Stimulated activated CD4-positive, alpha-beta T cell treated with anti-CD3 and anti-CD28 coated beads, Interleukin-12 subunit alpha, Interleukin-12 subunit beta, amount 100 ng/mL, for 24 hours (primary cell): ENCODE measurements at regions not wholly inside any gene's neighbourhood (a gene's known extent, or its start where the extent isn't known, plus 50 kb on each side); places are given as distances from the start of the nearest gene placed in this dataset.
"Not testable (repeated sequence)": the region's sequence is repeated elsewhere in the genome, so short reads cannot be mapped to it uniquely, and the experiment has no call there.

Experiments used
- DNase-seq, 2 experiments: peaks; one replicate each; pipeline ENCODE4 v3.0.0-alpha.2; 2020; ENCODE audit warnings: low read depth in 2 of 2

- no peak for DNase-seq
Observed at GRCh38 chr2:125615438-125615837, 1040.5 kb upstream of the GYPC start.

GRCh38 chr2:125630377-125630776 lies 1025.6 kb upstream of the GYPC start:
- no peak for DNase-seq

- DNase-seq, result no peak
Observed at GRCh38 chr2:125634662-125635061, 1021.3 kb upstream of the GYPC start.

- DNase-seq, result no peak
Observed at GRCh38 chr2:125638345-125638744, 1017.6 kb upstream of the GYPC start.

- no peak for DNase-seq
Observed at GRCh38 chr2:125642032-125642431, 1013.9 kb upstream of the GYPC start.

- no peak for DNase-seq
Observed at GRCh38 chr2:125643128-125643527, 1012.8 kb upstream of the GYPC start.

GRCh38 chr2:125643585-125643984 lies 1012.4 kb upstream of the GYPC start:
- DNase-seq, result no peak

- no peak for DNase-seq
Observed at GRCh38 chr2:125644257-125644656, 1011.7 kb upstream of the GYPC start.

- DNase-seq, result no peak
Observed at GRCh38 chr2:125652280-125652679, 1003.7 kb upstream of the GYPC start.

- DNase-seq, result no peak
Observed at GRCh38 chr2:125654226-125654625, 1001.7 kb upstream of the GYPC start.

- no peak for DNase-seq
Observed at GRCh38 chr2:125656190-125656589, 999.8 kb upstream of the GYPC start.

- DNase-seq, result no peak
Observed at GRCh38 chr2:125658583-125658982, 997.4 kb upstream of the GYPC start.

GRCh38 chr2:125660369-125660768 lies 995.6 kb upstream of the GYPC start:
- not testable (repeated sequence) for DNase-seq

GRCh38 chr2:125667630-125668029 lies 988.3 kb upstream of the GYPC start:
- DNase-seq, result no peak

- DNase-seq, result no peak
Observed at GRCh38 chr2:125679903-125680302, 976.1 kb upstream of the GYPC start.

GRCh38 chr2:125680809-125681208 lies 975.1 kb upstream of the GYPC start:
- no peak for DNase-seq

- no peak for DNase-seq
Observed at GRCh38 chr2:125681576-125681975, 974.4 kb upstream of the GYPC start.

- no peak for DNase-seq
Observed at GRCh38 chr2:125681976-125682805, 973.8 kb upstream of the GYPC start.

- no peak for DNase-seq
Observed at GRCh38 chr2:125684256-125684655, 971.7 kb upstream of the GYPC start.

GRCh38 chr2:125684932-125685331 lies 971.0 kb upstream of the GYPC start:
- no peak for DNase-seq

GRCh38 chr2:125696560-125696959 lies 959.4 kb upstream of the GYPC start:
- no peak for DNase-seq

GRCh38 chr2:125698280-125698679 lies 957.7 kb upstream of the GYPC start:
- no peak for DNase-seq

GRCh38 chr2:125701070-125701469 lies 954.9 kb upstream of the GYPC start:
- DNase-seq, result no peak

GRCh38 chr2:125707611-125708010 lies 948.3 kb upstream of the GYPC start:
- DNase-seq, result no peak
